ENCODE measurements at regions not wholly inside any gene's neighbourhood (a gene's known extent, or its start where the extent isn't known, plus 50 kb on each side); places are given as distances from the start of the nearest gene placed in this dataset.

DNA sequence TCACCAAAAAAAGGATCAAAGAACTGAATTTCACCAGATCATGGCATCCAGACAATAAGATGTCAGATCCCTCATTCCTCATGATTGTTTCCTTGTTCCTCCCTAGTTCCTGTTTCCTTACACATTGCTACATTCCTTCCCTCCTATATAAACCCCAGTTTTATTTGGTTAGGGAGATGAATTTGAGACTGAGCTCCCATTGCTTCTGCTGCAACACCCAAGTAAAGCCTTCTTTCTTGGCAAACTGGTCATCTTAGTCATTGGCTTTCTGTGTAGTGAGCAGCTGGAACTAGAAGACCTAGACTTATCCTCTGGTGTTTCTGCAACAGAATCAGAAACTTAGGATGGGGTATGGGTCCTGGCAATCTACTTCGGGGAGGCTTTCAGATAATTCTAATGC is 217.9 kb downstream of the NOVA1 start:
- Mint-ChIP-seq H3K27me3 (ENCODE audit: low read depth) (no peaks in the 10 kb centered on the region), H3K36me3 (ENCODE audit: insufficient read depth in 1 of 3, low read depth in 3 of 3) (peaks cover 11 to 17% (median 12%) of the 10 kb centered on the region in 3 experiments), H3K4me1 (peaks cover 8 to 16% of the 10 kb centered on the region in 2 experiments; a peak in 3 of 4 replicates), H3K4me3 (no peak overlapping the region), H3K27ac (no peak overlapping the region), H3K9me3 (peaks cover 12 to 21% of the 10 kb centered on the region in 2 experiments; a peak in 4 of 5 replicates)
- no peak overlapping the region for H2BK15ac ChIP-seq (ENCODE audit: low read depth, low read length)
- no peak overlapping the region for H3K23ac ChIP-seq (ENCODE audit: insufficient read length, low read depth, low read length)
- H4K91ac ChIP-seq (ENCODE audit: insufficient read length, low read depth, low read length), result no peak overlapping the region
- no peaks in the 10 kb centered on the region for H4K20me1 ChIP-seq (ENCODE audit: control insufficient read depth, insufficient read depth, insufficient read length)
- no CpG with 5 or more reads among the region's 1 CpG for WGBS (ENCODE audit: extremely low coverage, insufficient read length, low lambda C conversion rate)
- H3K4ac ChIP-seq (ENCODE audit: low read depth, low read length), result no peak overlapping the region
- no peak overlapping the region for H3K56ac ChIP-seq (ENCODE audit: insufficient read length, low read depth, low read length)
- H3K23me2 ChIP-seq (ENCODE audit: insufficient read length, low read depth, low read length, poor library complexity, severe bottlenecking), result no peaks in the 10 kb centered on the region
- H2BK12ac ChIP-seq (ENCODE audit: insufficient read length, low read depth, low read length), result no peak overlapping the region
- H3K18ac ChIP-seq (ENCODE audit: insufficient read length, low read depth, low read length), result no peak overlapping the region
- no peak overlapping the region for H3K4me2 ChIP-seq (ENCODE audit: insufficient read depth, insufficient read length, low read length)
- no peak overlapping the region for H3T11ph ChIP-seq (ENCODE audit: low read length)
- peaks cover 12% of the 10 kb centered on the region for H3K9me3 ChIP-seq (ENCODE audit: control insufficient read depth, low read depth, low read length)
- no peak overlapping the region for H3K27ac ChIP-seq (ENCODE audit: insufficient read length, low read depth, low read length)
- no peaks in the 10 kb centered on the region for H3K27me3 ChIP-seq (ENCODE audit: insufficient read depth, low read length)
- TF ChIP-seq, protein P1, sequence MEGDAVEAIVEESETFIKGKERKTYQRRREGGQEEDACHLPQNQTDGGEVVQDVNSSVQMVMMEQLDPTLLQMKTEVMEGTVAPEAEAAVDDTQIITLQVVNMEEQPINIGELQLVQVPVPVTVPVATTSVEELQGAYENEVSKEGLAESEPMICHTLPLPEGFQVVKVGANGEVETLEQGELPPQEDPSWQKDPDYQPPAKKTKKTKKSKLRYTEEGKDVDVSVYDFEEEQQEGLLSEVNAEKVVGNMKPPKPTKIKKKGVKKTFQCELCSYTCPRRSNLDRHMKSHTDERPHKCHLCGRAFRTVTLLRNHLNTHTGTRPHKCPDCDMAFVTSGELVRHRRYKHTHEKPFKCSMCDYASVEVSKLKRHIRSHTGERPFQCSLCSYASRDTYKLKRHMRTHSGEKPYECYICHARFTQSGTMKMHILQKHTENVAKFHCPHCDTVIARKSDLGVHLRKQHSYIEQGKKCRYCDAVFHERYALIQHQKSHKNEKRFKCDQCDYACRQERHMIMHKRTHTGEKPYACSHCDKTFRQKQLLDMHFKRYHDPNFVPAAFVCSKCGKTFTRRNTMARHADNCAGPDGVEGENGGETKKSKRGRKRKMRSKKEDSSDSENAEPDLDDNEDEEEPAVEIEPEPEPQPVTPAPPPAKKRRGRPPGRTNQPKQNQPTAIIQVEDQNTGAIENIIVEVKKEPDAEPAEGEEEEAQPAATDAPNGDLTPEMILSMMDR (conservative IDR thresholded peaks at IDR 0.05), result no peak
- no peaks in the 10 kb centered on the region for H3K79me2 ChIP-seq (ENCODE audit: insufficient read depth, low read length)
- H2AK5ac ChIP-seq (ENCODE audit: insufficient read length, low read length), result no peak overlapping the region
- H2BK120ac ChIP-seq (ENCODE audit: low read depth, low read length, poor library complexity, severe bottlenecking), result no peak overlapping the region
- H2BK5ac ChIP-seq (ENCODE audit: insufficient read length, low read length), result no peak overlapping the region
- no peak overlapping the region for H2BK20ac ChIP-seq (ENCODE audit: low read depth, low read length, poor library complexity, severe bottlenecking)
- no peaks in the 10 kb centered on the region for H3K79me1 ChIP-seq (ENCODE audit: insufficient read depth, low read depth, low read length, poor library complexity, severe bottlenecking)
- 0 out of 2 replicates have a peak, but pooled peaks cover 3% of the 10 kb centered on the region for H3K4me1 ChIP-seq (ENCODE audit: insufficient read depth, low read length)
- H4K5ac ChIP-seq (ENCODE audit: insufficient read length, low read depth, low read length), result no peak overlapping the region
- no peak overlapping the region for H3K14ac ChIP-seq (ENCODE audit: insufficient read depth, low read length)
- H2AFZ ChIP-seq (ENCODE audit: low read length), result no peak overlapping the region
- H4K8ac ChIP-seq (replicated peaks; ENCODE audit: insufficient read length, low read depth, low read length), result no peak overlapping the region
- DNase-seq, result no peak
- H3K9ac ChIP-seq (ENCODE audit: extremely low read depth, insufficient read length, low read length), result no peak overlapping the region

Data from H9 (cell line).